ENCODE measurements at regions not wholly inside any gene's neighbourhood (a gene's known extent, or its start where the extent isn't known, plus 50 kb on each side); places are given as distances from the start of the nearest gene placed in this dataset.

- no peak for TF ChIP-seq CTCF (IDR thresholded peaks at IDR 0.05; ENCODE audit: extremely low read depth, missing control alignments)
- DNase-seq (ENCODE audit: low spot score) = no peak
Measured at GRCh38 chr22:48376936-48377712, 1450.5 kb downstream of the BRD1 start.

- DNase-seq (ENCODE audit: low spot score) = no peak
- no peak for TF ChIP-seq CTCF (IDR thresholded peaks at IDR 0.05; ENCODE audit: extremely low read depth, missing control alignments)
Measured at GRCh38 chr22:48376428-48376827, 1451.2 kb downstream of the BRD1 start.

GRCh38 chr22:48373626-48374173 is 1454.0 kb downstream of the BRD1 start:
- TF ChIP-seq CTCF (IDR thresholded peaks at IDR 0.05; ENCODE audit: extremely low read depth, missing control alignments) = no peak
- no peak for DNase-seq (ENCODE audit: low spot score)

- no peak for DNase-seq (ENCODE audit: low spot score)
Measured at GRCh38 chr22:48372390-48372789, 1455.3 kb downstream of the BRD1 start.

GRCh38 chr22:48371391-48371790 is 1456.3 kb downstream of the BRD1 start:
- TF ChIP-seq CTCF (IDR thresholded peaks at IDR 0.05; ENCODE audit: extremely low read depth, missing control alignments) = no peak
- no peak for DNase-seq (ENCODE audit: low spot score)

More at GRCh38 chr22:48372390-48372789, 1455.3 kb downstream of the BRD1 start:
- no peak for TF ChIP-seq CTCF (IDR thresholded peaks at IDR 0.05; ENCODE audit: extremely low read depth, missing control alignments)

GRCh38 chr22:48370508-48371325 is 1457.0 kb downstream of the BRD1 start:
- no peak for DNase-seq (ENCODE audit: low spot score)
- no peak for TF ChIP-seq CTCF (IDR thresholded peaks at IDR 0.05; ENCODE audit: extremely low read depth, missing control alignments)

Data from GM20000 (cell line).